HG03039 (cell line): ENCODE measurements at regions not wholly inside any gene's neighbourhood (a gene's known extent, or its start where the extent isn't known, plus 50 kb on each side); places are given as distances from the start of the nearest gene placed in this dataset.

Source experiments
- ATAC-seq: cut with Tn5 transposase; IDR thresholded peaks from one replicate; pipeline ENCODE4 v1.9.1; 2021; ENCODE audit warnings: mild to moderate bottlenecking, moderate library complexity; ENCODE audit not compliant: unreplicated experiment

DNA sequence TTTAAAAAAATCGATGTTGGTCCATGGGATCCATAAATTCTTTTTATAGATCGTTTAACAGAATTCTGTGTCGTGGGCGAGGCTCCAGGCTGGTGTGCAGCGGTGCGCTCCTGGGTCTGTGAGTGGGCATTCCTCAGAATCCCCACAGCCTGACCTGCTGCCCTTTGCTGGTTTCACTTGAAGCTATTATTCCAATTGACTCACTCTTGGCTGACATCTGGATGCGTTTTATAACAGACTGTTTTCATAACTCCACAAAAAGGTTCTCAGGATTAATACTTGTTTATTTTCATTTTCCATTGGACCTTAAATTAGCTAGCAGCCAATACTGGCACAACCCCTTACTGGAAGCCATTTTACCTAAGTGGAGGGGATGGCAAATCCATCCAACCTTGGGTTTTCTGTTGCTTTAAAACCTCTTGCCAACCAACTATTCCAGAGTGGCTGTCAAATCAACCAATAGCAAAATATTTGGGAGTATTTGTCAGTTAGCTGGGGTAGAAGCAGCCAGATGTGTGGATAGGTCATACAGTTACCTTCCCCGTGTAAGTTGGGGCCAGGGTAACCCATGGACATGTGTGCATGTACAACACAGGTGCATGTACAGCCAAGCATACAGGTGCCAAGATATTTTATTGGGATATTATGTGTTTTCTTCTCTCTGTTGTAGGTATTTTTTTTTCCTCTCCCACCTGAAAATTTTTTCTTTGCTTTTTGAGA lies 160.7 kb upstream of the ZNF32 start:
- ATAC-seq: no peak

DNA sequence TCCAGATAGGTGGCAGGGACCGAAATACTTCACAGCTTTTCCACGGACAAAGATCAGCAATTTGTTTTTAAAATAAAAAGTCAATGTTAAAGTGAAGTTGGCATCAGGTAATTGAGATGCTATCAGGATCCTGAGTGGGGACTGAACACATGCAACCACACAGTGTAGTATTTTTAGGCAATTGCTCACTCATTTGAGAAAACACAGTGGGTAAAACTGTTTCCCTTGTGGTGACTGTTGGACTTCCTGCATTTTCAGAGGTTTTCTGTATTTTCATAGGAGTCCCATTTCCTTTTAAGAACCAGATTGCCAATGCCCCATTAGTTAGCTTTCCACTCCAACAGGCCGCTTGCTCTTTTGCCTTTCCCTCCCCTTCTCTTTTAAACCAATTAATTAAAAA lies 159.5 kb upstream of the ZNF32 start:
- ATAC-seq: peak; percentile 72

DNA sequence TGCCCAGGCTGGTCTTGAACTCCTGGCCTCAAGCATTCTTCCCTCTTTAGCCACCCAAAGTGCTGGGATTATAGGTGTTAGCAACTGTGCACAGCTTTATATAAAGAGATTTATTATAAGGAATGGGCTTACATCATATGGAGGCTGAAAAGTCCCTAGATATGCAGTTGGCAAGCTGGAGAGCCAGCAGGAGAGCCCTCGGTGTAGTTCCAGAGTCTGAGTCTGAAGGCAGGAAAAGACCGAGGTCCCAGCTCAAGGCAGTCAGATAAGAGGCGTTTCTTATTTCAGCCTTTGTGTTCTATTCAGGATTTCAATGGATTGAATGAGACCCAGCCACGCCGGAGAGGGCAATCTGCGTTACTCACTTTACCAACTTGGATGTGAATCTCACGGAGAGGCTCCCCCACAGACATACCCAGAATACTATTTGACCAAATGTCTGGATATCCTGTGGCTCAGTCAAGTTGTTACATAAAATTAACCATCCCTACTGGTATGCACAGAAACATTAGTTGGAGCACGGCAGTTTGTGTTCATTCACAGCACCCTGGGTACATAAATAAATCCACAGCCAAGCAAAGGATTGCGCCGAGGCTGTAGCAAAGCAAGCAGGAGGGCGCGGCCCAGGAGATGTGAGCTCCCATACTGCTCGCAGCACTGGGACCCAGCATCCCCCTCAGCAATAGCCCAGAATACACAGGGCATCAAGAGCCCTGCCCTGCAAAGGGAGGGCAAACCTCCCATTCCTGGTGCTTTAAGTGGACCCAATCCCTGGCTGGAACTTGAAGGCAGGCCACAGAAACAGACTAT lies 158.4 kb upstream of the ZNF32 start:
- ATAC-seq: no peak

DNA sequence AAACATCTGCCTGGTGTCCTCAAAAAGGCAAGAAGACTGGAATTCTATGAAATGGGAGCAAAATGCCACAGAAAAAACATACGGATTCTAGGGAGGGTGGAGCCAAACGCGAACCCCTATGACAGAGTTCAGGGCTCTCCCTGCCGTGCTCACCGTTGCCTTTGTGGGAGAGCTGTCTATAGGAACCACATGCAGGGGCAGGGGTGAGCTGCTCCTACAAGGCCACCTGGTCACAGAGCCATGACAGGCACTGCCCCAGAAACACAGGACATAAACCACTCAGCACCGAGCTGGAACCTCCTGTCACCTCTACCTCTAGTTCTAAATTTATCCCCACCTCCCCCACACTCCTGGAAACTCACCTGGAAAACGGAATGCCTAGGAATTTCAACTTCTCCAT lies 155.1 kb upstream of the ZNF32 start:
- ATAC-seq: no peak

DNA sequence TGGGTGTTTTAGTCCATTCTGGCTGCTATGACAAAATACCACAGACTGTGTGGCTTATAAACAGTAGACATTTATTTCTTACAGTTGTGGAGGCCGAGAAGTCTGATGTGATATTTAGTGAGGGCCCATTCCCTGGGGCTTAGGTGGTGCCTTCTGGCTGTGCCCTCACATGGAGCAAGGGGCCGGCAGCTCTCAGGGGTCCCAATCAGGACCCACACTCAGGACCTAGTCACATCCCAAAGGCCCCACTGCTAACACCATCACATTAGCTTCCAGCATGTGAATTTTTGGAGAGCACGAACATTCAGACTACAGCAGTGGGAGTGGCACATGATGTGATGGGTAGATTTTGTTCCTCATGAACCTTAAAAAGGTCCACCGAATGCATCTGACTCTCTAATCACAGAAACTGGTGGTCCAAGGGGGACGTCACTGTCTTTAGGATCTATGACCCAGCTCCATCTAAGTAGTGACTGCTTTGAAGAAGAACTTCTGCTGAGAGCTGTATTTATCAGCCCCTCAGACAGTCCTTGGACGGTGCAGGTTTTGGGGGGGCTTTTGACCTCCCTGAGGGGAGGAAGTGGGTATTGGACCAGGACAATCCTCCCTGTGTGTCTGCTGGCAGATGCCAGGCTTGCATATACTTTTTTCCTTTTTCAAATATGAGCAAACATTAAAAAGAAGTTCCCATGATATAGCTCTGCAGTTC lies 154.5 kb upstream of the ZNF32 start:
- ATAC-seq: no peak

DNA sequence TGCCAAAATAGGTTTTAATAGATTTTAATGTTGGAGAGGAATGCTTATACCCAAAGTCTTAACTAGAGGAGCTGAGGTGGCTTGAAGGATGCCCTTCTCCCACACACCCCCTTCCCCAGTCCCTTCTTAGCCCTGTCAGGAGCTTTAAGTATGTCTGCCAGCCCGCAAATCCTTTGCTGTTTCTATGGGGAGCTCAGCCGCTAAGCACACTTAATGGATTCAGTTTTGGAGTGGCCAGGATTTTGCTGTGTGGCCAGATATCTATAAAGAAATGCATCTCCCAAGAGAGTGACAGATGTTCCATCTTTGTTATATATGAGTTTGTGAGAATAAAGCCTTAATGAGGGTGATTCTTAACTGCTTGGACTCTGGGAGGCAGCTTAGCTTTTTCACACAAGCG lies 152.9 kb upstream of the ZNF32 start:
- ATAC-seq: no peak

DNA sequence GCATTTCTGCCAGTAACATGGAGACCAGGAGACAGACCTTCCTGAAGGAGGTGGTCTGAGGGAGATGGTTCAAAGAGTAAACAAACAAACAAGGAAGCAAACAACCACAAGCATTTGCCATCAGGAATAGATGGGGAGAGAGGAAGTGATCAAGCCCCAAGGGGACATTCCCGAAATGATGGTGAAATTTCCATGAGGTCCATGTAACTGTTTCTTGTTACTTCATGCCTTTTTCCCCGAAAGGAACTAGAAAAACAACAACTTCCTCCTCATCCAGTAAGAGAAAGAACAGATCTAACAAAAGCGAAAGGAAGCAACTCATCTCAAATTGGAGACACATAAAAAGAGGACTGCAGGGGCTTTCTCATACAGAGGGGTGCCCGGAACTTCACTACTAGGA lies 152.5 kb upstream of the ZNF32 start:
- no peak for ATAC-seq

DNA sequence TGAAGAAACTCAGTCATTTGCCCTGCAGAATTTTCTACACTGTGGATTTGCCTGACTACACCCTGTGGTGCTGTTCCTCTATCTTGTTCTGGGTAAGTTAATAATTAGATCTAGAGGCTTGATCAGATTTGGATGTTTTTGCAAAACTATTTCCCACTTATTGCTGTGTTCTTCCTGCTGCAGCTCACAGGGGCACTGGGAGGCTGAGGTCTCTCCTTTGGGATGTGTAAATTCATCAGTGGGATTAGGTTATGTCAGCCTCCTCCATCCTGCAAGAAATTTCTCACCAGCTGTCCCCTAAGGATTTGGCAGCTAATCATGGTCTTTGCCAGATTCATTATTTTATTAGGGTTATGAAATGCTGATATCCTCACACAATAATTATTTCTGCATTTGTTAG lies 148.1 kb upstream of the ZNF32 start:
- no peak for ATAC-seq

DNA sequence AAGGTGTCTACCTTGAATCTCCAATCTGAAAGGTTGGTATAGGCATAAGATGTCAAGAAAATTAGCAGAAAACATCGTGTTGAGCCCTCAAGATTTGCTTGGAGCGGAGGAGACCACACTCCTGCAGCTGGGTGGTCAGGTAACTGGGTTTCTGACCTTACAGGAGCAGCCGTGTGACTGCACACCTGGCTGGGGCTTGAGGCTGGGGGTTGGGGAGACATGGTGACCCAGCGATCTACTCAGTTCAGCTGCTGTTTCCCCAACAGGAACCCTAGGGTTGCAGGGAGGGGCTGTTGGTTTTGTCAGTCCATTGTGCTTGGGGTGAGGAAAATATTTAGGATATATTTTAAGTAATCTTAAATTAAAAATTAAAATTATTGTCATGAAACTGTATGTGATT lies 147.0 kb upstream of the ZNF32 start:
- ATAC-seq: no peak

DNA sequence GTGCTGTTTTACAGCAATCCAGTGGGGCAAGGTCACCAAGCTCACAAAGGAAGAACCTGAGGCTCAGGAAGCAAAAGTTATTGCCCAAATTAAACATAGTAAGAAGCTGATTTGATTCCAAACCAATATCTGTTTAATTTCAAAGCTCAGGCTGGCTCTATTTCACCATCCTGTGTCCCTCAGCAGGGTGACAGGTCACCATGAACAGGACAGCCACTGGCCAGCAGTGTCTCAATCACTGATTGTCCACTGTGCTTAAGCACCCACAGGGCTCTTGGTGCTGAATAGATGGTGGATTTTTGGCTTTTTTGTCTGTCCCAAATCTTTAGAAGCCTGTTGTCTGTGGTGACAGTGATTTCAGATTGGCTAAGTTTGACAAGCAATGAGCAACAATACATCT lies 146.4 kb upstream of the ZNF32 start:
- no peak for ATAC-seq

DNA sequence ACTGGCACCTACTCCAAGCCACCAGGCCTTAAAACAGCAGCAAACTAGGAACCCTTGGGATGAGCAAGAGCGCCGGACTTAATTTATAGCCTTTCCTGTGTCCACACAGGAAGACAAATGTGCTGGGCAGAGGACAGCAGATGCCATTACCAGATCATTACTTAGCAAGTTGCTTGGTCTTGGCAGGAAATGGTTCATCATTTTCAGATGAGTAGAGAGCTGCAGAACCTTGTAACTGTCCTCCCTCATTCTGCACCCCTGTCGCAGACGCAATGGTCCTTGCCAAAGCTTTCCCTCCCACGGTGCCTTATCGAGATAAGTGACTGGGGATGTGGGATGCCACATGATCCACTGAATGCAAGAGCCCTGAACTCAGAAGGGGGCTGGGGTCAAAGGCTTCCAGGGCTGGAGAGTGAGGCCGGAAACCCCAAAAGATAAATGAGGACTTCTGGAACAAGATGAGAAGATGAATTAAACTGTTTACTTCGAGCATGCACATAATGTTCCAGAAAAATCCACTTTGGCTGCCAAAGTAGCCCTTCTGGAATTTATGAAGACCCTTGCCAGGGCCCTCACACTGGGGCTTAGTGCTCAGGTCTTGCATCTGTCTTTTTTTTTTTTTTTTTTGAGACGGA lies 145.6 kb upstream of the ZNF32 start:
- ATAC-seq: no peak

DNA sequence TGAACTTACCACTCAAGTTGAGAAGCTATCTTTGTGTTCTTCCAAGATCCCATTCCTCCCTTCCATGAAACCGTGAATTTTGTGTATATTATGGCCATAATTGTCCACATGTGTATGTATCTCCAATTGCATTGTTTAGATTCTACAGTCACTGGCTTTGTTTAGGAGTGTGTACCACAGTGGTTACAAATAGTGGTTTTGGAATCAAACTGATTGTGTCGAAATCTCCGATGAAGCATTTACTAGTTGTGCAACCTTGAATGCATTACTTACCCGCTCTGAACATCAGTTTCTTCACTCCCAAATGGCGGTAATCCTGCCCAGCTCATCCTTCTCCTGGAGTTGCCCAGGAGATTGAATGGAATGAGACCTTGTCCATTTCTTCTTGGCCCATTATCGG lies 145.0 kb upstream of the ZNF32 start:
- ATAC-seq: no peak

DNA sequence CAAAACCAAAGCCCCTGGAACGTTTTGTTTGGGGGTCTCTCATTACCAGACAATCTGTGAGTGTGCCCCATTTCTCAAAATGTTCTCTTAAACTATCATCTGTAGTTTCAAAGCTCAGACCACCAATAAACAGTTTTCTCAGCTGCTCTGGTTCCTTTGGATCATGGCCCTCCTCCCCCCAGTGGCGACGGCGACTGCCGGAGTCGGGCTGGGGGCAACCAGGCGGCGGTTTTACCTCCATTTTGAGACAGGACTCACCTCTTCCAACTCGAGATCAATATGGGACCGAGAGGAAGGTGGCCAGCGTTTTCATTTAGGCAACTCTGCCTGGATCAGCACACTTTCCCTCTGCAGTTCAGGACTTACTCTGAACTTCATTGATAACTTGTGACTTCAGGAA lies 141.5 kb upstream of the ZNF32 start:
- no peak for ATAC-seq

DNA sequence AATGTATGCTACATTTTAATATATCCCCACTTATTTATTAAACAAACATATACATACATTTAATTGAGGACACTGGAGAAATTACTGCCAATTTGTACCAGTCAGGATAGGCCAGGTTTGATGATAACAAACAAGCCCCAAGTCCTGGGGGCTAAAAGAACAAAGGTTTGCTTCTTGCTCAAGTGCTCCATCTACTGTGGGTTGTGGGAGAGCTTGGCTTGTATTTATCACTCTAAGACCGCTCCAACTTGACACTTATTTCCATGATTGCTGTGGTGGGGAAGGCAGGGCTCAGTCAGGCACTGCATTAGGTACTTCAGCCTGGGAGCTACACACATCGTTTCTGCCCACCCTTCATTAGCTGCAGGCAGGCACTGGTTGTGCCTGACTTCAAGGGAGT lies 136.6 kb upstream of the ZNF32 start:
- no peak for ATAC-seq

DNA sequence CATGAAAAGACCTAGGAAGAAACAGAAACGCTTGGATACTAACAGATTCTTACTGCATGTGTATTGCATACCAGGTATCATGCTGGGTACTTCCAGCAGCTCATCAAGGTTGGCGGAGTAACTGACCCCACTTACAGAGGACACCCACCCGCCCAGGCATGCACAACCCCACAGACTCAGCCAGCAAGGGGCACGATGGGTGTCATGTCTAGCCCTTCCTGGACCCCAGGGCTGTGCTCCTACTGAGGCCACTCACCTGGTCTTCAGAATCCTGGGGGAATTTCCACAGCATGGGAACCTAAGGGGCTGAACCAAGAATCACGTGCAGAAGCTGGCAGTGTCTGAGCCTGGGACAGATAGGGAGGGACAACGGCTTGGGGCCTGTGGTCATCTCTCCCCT lies 134.1 kb upstream of the ZNF32 start:
- no peak for ATAC-seq

DNA sequence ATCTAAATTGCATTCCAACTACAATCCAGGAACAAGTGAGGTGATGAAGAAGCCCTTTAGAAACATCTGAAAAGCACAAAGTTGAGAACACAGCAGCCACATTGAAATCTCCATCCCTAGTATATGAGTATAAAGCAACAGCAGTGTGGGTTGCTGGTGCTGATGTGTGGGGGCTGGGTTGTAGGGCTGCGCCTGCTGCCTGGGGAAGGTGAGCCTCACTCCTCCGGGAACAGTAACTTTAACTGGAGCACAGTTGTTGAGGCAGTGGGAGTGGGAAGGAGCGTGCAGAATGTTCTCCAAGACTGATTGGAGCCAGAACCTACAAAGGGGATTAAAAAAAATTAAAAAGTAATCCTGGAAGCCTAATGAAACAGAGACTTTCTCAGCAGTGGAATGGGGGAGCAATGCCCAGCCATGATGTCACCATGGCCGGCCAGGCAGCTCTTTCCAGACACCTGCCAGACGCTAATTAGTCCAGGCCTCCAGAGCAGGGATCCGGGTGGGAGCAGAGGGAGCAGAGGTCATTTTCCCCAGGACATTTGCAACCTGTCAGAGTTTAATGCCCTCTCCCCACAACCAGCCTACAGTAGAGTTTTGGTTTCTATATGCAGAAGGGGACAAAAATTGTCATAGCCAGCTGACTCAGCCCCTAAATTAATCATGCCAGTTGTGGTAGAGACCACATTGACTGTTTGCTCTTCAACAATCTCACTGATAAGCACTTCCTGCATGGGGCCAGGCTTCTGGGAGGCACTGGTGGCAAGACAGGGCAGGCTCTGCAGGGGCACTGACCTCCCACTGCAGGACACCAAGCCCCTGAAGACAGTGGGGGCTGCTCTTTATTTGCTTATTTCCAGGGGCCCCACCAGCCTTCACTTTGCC lies 133.0 kb upstream of the ZNF32 start:
- no peak for ATAC-seq

DNA sequence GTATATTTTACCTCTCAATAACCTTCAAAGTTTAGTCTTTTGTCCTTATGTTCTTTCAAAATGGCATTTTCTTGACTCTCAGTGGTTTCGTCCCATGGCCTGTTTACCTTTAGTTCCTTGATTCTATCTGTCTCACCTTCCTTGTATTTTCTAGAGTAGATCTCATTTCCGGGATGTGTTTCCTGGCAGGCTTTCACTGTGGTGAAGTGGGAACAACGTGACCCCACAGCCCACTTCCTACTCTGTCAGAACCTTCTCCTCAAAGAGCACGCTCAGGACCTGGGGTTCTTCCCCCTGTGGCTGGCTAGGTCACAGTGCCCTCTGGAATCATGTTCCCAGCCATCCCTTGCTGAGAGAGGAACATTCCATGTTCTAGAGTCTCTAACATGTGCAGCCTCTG lies 129.9 kb upstream of the ZNF32 start:
- no peak for ATAC-seq

DNA sequence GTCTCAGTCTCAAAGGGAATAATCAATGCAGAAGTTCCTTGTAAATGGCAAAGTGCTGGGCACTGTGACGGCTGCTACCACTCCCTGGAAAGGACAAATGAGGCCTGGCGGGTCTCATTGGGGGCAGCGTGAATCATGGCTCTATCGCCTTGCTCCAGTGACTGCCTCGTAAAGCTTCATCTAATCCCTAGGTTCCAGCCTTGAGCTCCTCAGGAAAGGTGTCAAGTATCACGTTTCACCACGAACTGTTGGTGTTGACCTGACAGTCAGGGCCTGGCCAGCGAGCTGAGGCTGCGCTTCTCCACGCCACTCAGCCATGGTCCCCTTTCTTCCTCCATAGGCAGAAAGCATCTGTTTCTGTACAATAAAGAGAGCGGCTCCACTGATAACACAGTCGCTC lies 126.7 kb upstream of the ZNF32 start:
- ATAC-seq: no peak

DNA sequence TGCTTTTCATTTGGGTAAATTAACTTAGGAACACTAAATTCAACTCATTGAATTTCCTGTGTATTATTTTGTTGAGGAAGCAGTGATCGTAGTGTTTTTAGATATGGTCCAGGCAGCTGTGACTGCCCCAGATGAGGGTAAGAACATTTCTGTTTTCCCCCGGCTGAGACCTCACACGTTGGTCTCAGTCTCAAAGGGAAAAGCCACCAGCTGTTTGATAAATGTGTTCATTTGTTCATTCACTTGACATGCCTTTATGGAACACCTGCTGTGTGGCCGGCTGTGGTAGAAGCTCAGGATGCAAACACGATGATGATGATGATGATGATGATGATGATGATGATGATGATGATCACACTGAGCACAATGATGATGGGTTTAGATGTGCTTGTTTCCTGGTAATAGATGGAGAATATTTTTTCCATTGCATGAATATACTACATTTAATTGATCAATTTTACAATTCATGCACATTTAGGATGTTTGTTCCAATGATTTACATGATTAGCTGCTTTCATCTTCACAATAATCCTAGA lies 125.6 kb upstream of the ZNF32 start:
- ATAC-seq: no peak

DNA sequence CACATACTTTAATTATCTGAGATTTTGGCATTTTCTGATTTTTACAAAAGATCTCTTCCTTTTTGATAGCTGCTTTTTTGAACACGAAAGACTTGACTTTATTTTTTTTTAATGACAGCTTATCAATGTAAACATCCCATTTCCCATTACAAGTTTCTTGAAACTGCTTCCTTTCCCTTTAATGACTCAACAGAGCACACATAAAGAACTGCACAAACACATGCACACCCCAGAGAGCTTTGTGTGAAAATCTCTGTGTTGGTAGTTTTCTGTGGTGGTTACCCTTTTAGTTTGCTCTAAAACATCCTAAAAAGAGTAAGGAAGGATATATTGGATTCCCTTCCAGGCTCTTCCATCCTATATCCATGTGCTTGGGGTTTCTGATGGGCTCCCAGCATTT lies 125.1 kb upstream of the ZNF32 start:
- no peak for ATAC-seq
